HG02678 (cell line): ENCODE measurements at regions not wholly inside any gene's neighbourhood (a gene's known extent, or its start where the extent isn't known, plus 50 kb on each side); places are given as distances from the start of the nearest gene placed in this dataset.
"Not testable (repeated sequence)": the region's sequence is repeated elsewhere in the genome, so short reads cannot be mapped to it uniquely, and the experiment has no call there.

Source experiments
- ATAC-seq: cut with Tn5 transposase; IDR thresholded peaks from one replicate; pipeline ENCODE4 v1.9.1; 2021; ENCODE audit warnings: mild to moderate bottlenecking, moderate library complexity; ENCODE audit not compliant: unreplicated experiment

- ATAC-seq = no peak
Measured at GRCh38 chr2:41137031-41137430, 685.1 kb upstream of the SLC8A1 start.

DNA sequence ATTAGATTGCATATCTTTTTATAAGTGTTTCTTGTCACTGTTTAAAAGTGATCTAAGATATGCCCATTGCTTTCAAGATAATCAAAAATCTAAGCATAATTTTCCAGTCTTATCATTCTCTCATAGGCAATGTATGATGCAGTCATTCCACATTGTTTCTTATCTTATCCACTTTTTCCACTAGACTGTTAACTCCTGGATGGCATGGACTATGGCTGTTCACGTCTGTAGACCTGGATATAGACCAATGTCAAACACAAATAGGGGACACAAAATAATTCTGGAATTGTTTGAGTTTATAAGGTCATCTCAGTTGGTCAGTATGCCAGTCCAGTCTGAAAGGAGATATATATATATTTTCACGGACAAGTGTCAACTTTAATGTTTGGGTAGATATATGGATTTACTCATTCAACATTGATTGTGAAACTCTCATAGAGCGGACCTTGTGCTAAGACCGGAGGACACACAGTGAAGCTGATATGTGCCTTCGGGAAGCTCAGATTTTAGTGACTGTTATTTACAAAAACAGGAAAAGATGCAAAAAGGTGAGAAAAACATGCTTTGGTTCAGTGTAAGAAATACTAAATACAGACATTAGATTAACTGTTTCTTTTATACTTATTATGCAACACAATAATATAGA, 689.4 kb upstream of the SLC8A1 start:
- no peak for ATAC-seq

GRCh38 chr2:41142478-41142877, 690.6 kb upstream of the SLC8A1 start:
- ATAC-seq = no peak

GRCh38 chr2:41145066-41145465, 693.2 kb upstream of the SLC8A1 start:
- no peak for ATAC-seq

DNA sequence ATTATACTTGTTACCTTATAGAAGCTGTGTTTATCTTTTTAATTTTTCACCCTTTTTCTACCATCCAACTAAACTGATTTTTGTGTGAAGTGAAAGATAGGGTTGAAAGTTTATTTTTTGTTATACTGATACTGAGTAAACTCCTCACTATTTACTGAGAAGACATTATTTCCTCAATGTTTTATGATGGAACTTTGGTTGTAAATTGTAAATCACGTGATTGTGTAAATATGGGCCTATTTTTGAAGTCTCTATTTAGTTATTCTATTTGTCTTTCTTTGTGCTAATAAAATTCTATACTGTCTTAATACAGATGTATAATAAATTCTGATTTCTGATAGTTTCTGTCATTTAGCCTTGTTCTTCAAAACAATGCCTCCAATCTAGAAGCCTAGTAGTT, 697.2 kb upstream of the SLC8A1 start:
- ATAC-seq = no peak

- ATAC-seq = no peak
Measured at GRCh38 chr2:41151746-41152145, 699.9 kb upstream of the SLC8A1 start.

- ATAC-seq = no peak
Measured at GRCh38 chr2:41152318-41152717, 700.4 kb upstream of the SLC8A1 start.

- no peak for ATAC-seq
Measured at GRCh38 chr2:41160439-41160838, 708.5 kb upstream of the SLC8A1 start.

DNA sequence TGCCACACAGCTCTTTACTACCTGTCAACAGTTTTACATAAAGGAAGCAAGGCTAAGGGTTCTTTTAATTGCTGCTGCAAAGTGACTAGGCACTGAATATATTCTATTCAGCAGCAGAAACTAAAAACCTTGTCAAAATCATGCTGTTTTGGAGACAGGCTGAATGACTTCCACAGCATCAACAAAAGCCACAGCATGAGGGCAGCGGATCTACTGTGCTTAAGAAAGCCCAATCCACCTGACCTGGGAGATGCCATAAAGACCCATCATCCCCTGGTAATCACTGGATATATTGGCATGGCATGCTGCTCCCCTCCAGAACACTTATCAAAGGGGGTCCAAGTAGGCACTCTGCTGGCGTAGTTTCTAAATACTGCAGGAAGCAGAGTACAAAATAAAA, 715.1 kb upstream of the SLC8A1 start:
- ATAC-seq = no peak

DNA sequence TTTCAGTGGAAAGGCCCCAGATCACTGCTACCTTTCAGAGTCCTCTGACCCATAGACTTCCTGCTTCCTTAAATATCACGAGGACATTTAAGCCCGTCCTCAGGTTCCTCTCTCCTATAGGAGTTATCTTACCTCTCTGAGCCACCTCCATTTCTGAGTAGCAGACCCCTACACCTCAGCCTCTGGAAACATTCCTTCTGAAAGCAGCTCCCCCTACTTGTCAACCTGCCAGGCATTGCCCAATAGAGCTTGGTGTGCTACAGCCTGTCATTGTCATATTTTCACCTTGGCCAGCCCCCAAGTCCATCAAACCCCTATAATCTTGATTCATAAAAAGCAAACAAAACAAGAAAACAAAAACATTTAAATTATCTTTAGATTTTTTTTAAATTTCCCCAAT, 717.9 kb upstream of the SLC8A1 start:
- no peak for ATAC-seq

DNA sequence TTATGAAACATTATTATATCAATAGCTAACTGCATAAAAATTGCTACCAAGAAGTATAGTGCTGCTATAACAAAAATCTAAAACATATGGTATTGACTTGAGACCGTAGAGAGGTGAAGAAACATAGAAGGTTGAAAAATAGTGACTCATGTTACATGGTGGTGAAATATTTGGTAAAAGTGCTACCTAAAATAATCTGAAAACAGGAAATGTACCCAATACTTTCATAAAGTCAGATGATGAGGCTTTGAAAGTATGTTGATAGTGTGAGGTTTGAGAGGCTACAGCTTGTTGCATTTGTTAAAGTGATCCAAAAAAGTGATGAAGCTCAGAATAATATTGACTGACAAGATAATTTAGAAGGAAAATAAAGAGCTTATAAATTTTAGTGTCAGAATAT, 718.7 kb upstream of the SLC8A1 start:
- ATAC-seq = no peak

DNA sequence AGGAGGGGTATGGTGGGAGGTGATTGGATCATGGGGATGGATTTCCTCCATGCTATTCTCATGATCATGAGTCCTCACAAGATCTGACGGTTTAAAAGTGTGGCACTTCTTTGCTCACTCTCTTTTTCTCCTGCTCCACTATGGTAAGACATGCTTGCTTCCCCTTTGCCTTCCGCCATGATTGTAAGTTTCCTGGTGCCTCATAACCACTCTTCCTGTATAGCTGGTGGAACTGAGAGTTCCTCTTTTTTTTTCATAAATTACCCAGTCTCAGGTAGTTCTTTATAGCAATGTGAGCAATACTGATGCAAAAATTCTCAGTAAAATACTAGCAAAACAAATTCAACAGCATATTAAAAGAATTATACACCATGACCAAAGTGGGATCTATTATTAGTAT, 728.5 kb upstream of the SLC8A1 start:
- no peak for ATAC-seq

DNA sequence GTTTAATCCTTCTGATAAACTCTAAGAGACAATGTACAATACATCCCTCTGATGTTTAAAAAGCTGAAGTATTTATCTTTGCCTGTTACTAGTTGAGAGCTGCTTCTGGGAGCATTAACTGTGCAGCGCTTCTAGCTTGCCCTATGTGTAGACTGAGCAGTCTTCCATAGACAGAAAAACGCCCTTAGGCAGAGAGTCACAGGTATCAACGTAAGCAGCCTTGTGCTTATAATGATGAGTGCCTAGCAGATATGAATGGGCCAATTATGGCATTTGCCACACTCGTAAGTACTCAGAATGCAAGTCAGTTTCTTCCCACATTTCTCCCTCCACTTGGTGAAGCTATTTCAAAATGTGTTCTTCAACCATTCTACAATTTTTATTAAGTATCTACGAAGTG, 731.1 kb upstream of the SLC8A1 start:
- ATAC-seq = no peak

GRCh38 chr2:41187376-41188122, 735.7 kb upstream of the SLC8A1 start:
- no peak for ATAC-seq

GRCh38 chr2:41194230-41194629, 742.3 kb upstream of the SLC8A1 start:
- ATAC-seq = no peak

- no peak for ATAC-seq
Measured at GRCh38 chr2:41197781-41198180, 745.9 kb upstream of the SLC8A1 start.

GRCh38 chr2:41199334-41199733, 747.4 kb upstream of the SLC8A1 start:
- no peak for ATAC-seq

- ATAC-seq = no peak
Measured at GRCh38 chr2:41204315-41204714, 752.4 kb upstream of the SLC8A1 start.

DNA sequence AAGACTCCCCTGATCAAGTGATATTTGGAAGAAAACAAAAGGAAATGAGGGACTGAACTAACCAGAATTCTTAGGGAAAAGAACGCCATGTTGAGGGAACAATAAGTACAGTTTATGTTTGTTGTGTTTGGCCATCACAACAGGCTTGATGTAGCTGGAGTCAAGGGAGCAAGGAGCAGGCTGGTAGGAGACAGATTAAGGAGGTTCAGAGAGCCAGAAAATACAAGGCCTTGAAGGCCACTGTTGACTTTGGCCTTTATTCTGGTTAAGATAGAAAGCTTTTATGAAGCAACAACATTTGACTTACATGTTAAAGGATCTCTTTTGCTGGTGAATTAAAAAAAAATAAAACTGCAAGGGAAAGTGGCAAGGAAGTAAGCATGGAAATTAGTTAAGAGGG, 754.1 kb upstream of the SLC8A1 start:
- ATAC-seq = no peak

DNA sequence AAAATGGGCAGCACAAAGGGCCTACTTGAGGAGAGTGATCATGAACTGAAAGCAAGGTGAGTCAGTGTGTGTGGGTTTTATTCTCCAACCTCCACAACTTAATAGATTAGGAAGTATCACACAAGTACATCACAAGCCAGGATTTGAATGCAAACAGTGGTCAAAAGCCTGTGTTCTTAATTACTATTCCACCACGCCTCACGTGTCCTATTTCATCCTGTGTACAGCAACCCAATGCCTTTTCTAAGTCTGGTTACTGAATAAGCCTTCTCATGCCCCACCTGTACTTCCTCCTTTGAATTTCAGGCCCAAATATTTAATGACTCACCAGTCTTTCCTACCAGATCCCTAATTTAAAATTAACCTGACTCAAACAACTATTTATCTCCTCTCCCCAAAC, 755.7 kb upstream of the SLC8A1 start:
- ATAC-seq = no peak

DNA sequence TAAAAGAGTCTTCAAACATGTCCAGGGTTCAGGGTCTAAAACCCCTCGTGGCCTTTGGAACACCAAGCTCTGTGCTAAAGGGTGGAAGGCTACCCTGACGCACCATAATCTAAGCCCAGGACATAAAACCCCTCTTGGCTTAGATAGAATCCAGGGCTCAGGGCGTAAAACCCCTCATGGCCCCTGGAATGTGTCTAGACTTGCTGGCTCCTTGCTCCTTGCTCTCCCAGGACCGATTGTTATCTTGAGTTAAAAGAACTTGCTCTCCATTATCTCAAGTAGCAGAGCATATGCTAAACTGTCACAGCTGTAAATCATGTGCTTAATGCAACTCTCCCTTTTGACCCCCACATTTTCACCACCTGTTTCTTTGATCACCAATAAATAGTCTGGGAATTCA, 758.1 kb upstream of the SLC8A1 start:
- ATAC-seq = not testable (repeated sequence)

DNA sequence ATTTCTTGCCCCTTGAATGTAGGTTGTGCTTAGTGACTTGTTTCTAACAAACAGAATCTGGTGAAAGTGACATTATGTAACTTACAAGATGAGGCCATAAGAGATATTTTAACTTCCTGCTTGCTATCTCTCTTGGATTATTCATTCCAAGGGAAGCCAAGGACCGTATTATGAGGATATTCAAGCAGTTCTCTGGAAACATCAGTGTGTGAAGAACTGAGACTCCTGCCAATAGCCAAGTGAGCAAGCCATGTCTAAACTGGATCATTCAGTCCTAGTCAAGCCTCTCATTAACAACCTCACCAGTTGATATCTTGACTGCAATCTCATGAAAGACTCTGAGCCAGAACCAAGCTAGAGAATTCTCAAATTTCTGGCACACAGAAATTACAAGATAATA, 765.1 kb upstream of the SLC8A1 start:
- no peak for ATAC-seq

DNA sequence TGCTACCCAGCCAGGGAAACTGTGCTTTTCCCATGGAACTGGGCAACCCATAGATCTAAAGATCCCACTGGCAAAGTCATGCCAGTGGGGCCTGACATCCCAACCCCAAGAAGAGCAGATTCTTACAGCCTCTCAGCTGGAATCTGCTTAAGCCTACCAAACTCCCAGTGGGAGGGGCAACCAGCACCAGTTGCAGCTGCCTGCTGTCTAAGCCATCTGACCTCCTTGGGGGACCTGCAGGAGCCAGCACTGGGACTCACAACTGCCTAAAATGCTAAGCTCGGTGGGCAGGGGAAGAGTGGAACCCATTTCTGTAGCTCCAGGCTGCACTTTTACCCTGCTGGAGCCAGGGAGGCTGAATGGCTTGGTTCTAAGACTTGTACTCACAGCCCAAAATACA, 770.7 kb upstream of the SLC8A1 start:
- no peak for ATAC-seq
